HUES48 (cell line): ENCODE measurements at regions not wholly inside any gene's neighbourhood (a gene's known extent, or its start where the extent isn't known, plus 50 kb on each side); places are given as distances from the start of the nearest gene placed in this dataset.
"Not testable (repeated sequence)": the region's sequence is repeated elsewhere in the genome, so short reads cannot be mapped to it uniquely, and the experiment has no call there.

Experiments used
- H3K27ac ChIP-seq: one replicate; pipeline ENCODE4 v1.7.0; 2013; ENCODE audit warnings: low read depth, low read length, inconsistent platforms
- H3K27me3 ChIP-seq: 2 replicates; pipeline ENCODE4 v1.6.1; 2013; ENCODE audit warnings: mild to moderate bottlenecking, low read length; ENCODE audit not compliant: control insufficient read depth, insufficient read depth
- H3K36me3 ChIP-seq: 2 replicates; pipeline ENCODE4 v1.6.1; 2013; ENCODE audit warnings: low read length; ENCODE audit not compliant: control insufficient read depth, insufficient read depth
- H3K4me1 ChIP-seq: 2 replicates; pipeline ENCODE4 v1.6.1; 2013; ENCODE audit warnings: mild to moderate bottlenecking, low read length; ENCODE audit not compliant: control insufficient read depth, insufficient read depth
- H3K4me3 ChIP-seq: 2 replicates; pipeline ENCODE4 v1.5.1; 2013; ENCODE audit warnings: mild to moderate bottlenecking, low read depth, low read length
- H3K9ac ChIP-seq: 2 replicates; pipeline ENCODE4 v1.6.1; 2013; ENCODE audit warnings: mild to moderate bottlenecking, low read depth, low read length, moderate library complexity
- H3K9me3 ChIP-seq: 2 replicates; pipeline ENCODE4 v1.6.1; 2013; ENCODE audit warnings: low read length; ENCODE audit not compliant: control insufficient read depth, insufficient read depth

DNA sequence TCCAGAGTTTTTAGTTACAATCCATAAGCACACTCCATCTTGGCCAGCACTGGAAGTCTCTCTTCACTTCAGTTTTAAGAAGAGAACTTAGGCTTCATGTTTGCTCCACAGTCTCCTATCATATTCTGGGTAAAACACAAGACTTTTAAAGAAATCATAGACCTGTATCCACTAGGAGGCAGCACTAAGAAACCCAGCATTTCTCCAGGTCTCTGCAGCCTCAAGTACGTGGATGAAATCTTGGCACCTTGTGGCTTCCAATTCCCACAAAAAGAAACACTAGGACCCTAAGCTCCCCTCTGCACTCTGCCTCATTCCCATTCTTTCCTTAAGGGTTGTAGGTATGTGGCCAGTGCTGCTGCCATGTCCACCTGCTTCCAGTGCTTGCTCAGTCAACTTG, 367.3 kb upstream of the CASK start:
- no peaks in the 10 kb centered on the region for H3K27me3 ChIP-seq
- H3K9ac ChIP-seq, result no peak overlapping the region
- H3K36me3 ChIP-seq, result no peaks in the 10 kb centered on the region
- peaks cover 9% of the 10 kb centered on the region for H3K9me3 ChIP-seq
- H3K27ac ChIP-seq, result no peak overlapping the region
- H3K4me1 ChIP-seq, result no peaks in the 10 kb centered on the region
- H3K4me3 ChIP-seq, result no peak overlapping the region

DNA sequence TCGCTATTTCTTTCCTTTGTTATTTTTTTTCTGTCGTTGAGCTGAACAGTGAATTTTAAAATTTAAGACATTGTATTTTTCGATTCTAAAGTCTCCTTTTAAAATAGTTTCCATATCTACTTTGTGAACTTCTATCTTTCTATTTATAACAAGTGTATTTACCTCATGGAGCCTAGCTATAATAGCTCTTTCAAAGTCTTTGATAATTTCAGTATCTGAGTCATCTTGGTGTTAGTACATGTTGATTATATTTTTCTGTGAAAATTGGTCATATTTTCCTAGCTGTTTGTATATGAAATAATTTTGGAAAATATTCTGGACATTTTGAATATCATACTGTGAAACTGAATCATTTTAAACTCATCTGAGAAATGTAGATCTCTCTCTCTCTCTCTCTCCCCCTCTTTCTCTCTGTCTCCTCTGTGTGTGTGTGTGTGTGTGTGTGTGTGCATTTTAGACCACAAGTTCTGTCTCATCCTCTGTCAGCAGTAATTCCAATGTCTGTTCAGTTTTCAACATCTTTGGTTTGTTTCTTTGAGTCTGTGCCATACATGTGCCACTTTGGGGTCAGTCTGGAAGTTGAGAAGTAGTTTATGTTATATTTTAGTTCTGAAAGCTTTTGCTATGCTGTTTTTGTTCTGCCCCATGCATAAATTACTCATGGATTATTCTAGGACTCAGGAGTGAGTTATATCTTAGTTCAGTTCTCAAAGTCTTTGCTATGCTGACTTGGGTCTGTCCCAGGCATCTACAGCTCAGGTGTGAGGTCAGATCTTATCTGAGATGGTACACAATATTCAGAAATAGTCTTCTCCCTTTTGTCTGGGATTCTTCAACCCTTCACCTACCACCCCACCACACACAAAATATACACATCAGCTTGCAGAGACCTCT, 366.4 kb upstream of the CASK start:
- H3K27ac ChIP-seq, result no peak overlapping the region
- no peaks in the 10 kb centered on the region for H3K36me3 ChIP-seq
- no peak overlapping the region for H3K4me3 ChIP-seq
- no peaks in the 10 kb centered on the region for H3K27me3 ChIP-seq
- H3K9ac ChIP-seq, result no peak overlapping the region
- H3K9me3 ChIP-seq, result peaks cover 9% of the 10 kb centered on the region
- no peaks in the 10 kb centered on the region for H3K4me1 ChIP-seq

DNA sequence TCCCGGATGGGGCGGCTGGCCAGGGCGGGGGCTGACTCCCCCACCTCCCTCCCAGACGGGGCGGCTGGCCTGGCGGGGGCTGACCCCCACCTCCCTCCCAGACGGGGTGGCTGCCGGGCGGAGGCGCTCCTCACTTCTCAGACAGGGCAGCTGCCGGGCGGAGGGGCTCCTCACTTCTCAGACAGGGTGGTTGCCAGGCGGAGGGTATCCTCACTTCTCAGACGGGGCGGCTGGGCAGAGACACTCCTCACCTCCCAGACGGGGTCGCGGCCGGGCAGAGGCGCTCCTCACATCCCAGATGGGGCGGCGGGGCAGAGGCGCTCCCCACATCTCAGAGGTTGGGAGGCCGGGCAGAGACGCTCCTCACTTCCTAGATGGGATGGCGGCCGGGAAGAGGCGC, 362.3 kb upstream of the CASK start:
- not testable (repeated sequence) for H3K9ac ChIP-seq, H3K9me3 ChIP-seq, H3K36me3 ChIP-seq, H3K27ac ChIP-seq, H3K27me3 ChIP-seq, H3K4me1 ChIP-seq, H3K4me3 ChIP-seq

DNA sequence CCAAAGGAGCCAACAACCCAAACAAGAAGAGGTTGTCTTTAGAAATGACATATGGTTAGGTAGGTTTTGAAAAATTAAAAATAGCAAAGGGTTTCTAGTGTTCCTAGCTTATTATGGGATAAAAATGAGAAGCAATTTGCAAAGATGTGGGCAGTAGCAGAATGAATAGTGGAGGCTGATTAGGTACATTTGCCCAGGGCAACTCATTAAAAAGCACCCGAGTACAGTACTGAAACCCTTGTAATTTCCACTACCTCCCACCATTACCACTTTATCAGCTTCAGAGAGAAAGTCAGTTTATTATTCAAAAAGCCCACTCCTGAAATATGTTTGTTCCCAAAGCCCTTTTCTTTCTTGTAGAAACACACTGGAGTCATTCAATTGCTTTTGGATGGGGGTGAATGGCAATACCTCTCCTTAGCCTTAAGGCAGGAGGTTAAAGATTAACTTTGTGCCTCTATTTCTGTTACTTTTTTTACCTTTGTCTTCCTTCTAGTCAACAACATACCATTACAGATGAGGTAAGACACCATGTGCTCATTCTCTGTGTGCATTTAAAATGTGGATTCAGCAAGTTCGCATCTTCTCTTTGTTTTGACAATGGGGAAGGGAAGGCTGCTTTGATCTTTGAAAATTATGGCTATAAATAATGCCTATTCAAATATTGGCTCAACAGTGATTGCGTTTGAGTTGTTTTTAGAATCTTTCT, 353.8 kb upstream of the CASK start:
- no peaks in the 10 kb centered on the region for H3K9me3 ChIP-seq

DNA sequence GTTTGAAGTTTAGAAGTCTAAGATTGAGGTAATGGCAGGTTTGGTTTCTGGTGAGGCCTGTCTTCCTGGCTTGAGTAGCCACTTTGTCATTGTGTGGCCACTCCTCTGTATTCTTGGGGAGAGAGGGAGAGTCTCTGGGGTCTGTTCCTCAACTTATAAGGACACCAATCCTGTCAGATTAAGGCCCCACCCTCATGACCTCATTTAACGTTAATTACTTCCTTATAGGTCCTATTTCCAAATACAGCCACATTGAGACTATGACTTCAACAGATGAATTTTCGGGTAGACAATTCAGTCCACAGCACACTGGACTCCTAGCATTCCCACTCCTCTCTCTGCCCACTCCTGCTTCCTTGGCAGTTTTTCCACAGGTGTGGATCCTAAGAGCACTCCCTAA, 350.8 kb upstream of the CASK start:
- Histone ChIP-seq H3K9me3 (no peaks in the 10 kb centered on the region), H3K36me3 (no peaks in the 10 kb centered on the region), H3K27me3 (no peaks in the 10 kb centered on the region), H3K9ac (no peak overlapping the region), H3K4me3 (no peak overlapping the region), H3K4me1 (no peaks in the 10 kb centered on the region), H3K27ac (no peak overlapping the region)

More for the DNA sequence above, 353.8 kb upstream of the CASK start:
- Histone ChIP-seq H3K36me3 (no peaks in the 10 kb centered on the region), H3K27ac (no peak overlapping the region), H3K27me3 (no peaks in the 10 kb centered on the region), H3K4me1 (no peaks in the 10 kb centered on the region), H3K4me3 (no peak overlapping the region), H3K9ac (no peak overlapping the region)

DNA sequence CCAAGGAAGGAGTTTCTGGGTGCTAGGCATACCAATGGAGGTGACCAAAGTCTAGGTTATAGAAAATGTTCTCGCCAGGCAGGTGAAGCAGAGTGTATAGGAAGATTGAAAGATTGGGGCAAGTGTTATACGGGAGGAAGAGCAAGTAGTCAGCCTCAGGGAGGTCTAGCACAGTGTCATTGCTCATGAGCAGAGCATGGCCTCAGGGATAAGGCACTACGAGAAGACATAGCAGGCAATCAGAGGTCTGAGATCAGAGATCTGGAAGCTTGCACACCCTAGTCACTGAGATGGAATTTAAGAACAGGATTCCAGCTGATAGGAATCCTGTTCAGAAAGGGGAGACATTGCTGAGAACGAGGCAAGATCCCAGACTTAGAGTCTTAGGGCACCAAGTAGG, 350.0 kb upstream of the CASK start:
- H3K27me3 ChIP-seq, result no peaks in the 10 kb centered on the region

DNA sequence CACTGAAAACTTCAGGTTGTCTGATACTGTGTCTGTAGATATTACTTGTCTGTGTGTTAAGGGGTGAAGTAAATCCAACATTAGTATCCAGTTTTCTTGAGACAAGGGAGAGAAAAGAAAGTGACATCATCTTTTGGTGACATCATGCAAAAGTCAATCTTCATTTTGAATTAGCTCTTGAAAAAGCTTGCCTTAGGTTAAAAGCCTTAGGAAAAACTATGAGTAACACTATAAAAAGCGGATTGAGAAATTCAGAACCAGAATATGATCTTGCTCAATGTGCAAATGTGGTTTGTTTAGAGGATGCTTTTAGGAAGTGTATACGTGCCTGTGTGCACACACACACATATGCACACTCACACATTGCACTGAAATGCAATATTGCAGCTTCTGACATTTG, 345.8 kb upstream of the CASK start:
- Histone ChIP-seq H3K27ac (no peak overlapping the region), H3K9me3 (no peaks in the 10 kb centered on the region), H3K4me1 (no peaks in the 10 kb centered on the region), H3K36me3 (no peaks in the 10 kb centered on the region), H3K4me3 (no peak overlapping the region), H3K9ac (no peak overlapping the region), H3K27me3 (no peaks in the 10 kb centered on the region)

More for the DNA sequence above, 350.0 kb upstream of the CASK start:
- Histone ChIP-seq H3K9ac (no peak overlapping the region), H3K4me1 (no peaks in the 10 kb centered on the region), H3K4me3 (no peak overlapping the region), H3K36me3 (no peaks in the 10 kb centered on the region), H3K9me3 (no peaks in the 10 kb centered on the region), H3K27ac (no peak overlapping the region)

DNA sequence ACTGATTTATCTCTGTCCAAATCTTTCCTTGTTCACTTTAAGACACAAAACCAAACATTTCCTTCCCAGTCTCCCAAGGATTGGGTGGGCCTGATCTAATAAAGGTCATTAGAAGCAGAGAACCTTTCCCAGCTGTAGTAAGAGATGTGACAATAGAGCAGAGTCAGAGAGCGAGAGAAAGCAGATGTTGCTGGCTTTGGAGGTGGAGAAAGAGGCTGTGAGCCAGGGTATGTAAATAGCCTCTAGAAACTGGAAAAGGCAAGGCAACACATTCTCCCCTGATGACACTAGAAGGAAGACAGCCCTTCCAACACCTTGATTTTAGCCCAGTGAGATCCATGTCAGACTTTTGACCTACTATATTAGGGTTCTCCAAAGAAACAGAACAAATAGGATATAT, 337.5 kb upstream of the CASK start:
- H3K4me1 ChIP-seq, result no peaks in the 10 kb centered on the region

DNA sequence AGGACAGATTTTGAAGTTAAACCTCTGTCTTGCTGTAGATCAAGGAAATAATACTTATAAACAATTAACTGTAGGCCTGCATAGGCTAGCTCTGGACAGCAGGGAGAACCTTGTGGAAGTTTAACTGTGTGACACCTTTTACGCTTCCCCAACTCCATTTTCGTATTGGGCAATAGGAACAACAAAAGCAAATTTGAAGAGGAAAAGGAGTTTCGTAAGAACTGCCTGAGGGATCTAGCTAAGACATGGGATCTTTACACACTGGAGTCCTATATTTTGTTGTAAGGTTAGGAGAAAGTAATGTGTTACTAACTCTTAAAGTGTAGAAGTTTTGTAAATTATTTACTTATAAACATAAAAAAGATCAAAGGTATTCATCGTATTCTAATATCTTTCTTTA, 324.9 kb upstream of the CASK start:
- Histone ChIP-seq H3K27me3 (no peaks in the 10 kb centered on the region), H3K4me3 (no peak overlapping the region)

More for the DNA sequence above, 337.5 kb upstream of the CASK start:
- no peaks in the 10 kb centered on the region for H3K36me3 ChIP-seq
- no peak overlapping the region for H3K27ac ChIP-seq
- H3K9ac ChIP-seq, result no peak overlapping the region
- H3K9me3 ChIP-seq, result no peaks in the 10 kb centered on the region
- no peak overlapping the region for H3K4me3 ChIP-seq
- no peaks in the 10 kb centered on the region for H3K27me3 ChIP-seq

DNA sequence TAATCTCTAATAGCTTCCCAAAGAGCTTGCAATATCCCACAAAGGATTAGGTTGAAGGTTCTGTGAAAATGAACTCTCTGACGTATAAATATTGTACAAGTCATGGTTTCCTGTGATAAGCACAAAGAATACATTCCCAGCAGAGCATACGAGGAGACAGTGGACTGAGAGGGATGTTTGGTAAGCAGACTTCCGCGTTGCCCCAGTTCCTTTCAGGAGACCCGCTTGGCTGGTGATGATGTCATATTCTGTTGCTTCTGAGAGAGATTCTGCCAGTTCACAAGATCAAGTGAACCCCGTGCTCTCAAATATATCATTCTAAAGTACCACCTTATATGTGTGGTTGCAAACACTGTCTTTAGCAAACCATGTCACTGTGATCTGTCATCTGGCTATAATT, 323.9 kb upstream of the CASK start:
- Histone ChIP-seq H3K4me3 (no peak overlapping the region), H3K27me3 (no peaks in the 10 kb centered on the region), H3K9ac (no peak overlapping the region), H3K27ac (no peak overlapping the region), H3K4me1 (peaks cover under 1% of the 10 kb centered on the region; the same call in 1 of the 2 replicates), H3K9me3 (no peaks in the 10 kb centered on the region), H3K36me3 (no peaks in the 10 kb centered on the region)

More for the DNA sequence above, 324.9 kb upstream of the CASK start:
- no peaks in the 10 kb centered on the region for H3K9me3 ChIP-seq
- H3K9ac ChIP-seq, result no peak overlapping the region
- H3K4me1 ChIP-seq, result no peaks in the 10 kb centered on the region
- H3K36me3 ChIP-seq, result no peaks in the 10 kb centered on the region
- H3K27ac ChIP-seq, result no peak overlapping the region

DNA sequence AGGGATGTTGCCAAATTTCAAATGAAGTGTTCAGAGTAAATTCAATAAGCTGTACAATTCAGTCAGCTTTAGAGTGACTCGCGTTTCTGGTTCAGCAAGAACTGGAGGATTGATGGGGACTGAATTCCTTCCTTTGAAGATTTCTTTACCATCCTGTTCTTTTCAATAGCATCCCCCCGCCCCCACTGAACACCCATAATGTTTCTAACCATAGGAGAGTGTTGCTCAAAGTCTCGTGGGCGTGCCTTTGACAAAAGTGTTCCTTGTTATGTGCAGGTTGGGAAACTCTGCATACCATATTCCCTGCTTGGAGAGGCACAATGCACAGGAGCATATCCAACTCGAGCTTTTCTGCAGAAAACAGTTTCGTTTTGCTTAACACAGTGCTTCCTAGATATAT, 323.5 kb upstream of the CASK start:
- peaks cover 5% of the 10 kb centered on the region for H3K4me1 ChIP-seq
- H3K27ac ChIP-seq, result no peak overlapping the region
- no peaks in the 10 kb centered on the region for H3K9me3 ChIP-seq
- no peaks in the 10 kb centered on the region for H3K27me3 ChIP-seq
- H3K36me3 ChIP-seq, result no peaks in the 10 kb centered on the region
- no peak overlapping the region for H3K4me3 ChIP-seq
- H3K9ac ChIP-seq, result no peak overlapping the region
